GM18907 (cell line): ENCODE measurements at regions not wholly inside any gene's neighbourhood (a gene's known extent, or its start where the extent isn't known, plus 50 kb on each side); places are given as distances from the start of the nearest gene placed in this dataset.
"Not testable (repeated sequence)": the region's sequence is repeated elsewhere in the genome, so short reads cannot be mapped to it uniquely, and the experiment has no call there.

Experiments used
- ATAC-seq: cut with Tn5 transposase; IDR thresholded peaks from one replicate; pipeline ENCODE4 v1.9.1; 2021; ENCODE audit warnings: mild to moderate bottlenecking, moderate library complexity; ENCODE audit not compliant: unreplicated experiment

DNA sequence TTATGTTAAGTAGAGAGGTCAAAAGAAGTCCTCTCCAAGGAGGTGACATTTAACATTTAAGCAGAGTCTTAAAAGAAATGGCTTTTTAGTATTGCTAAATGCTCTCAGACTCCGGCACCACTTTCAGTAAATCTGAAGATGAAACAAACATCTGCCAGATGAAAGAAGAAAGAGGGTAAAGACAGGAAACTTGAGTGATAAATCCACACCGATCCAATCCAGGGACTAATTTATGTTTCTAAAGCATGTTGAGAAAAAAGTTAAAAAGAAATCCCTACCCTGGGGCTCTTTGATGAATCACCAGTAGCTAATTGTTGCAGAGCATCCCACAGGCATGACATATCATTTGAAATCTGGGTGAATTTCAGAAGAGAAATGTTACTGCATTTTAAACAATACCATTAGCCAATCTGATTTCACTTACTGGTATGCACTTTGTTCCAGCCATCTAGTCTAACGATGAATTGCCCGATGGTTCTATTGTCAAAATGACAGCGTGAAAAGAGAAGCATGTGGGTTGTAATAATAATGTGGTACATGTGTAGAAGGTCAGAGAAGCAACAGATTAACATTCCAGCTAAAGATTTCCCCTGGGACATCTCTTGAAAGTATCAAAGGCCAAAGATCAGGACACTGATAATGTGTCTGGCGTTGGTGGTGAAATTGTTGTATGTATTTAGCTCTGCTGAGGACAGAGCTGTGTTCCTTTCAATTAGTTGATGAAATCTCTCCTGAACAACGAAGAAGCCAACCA is 485.7 kb downstream of the CSNK1G3 start:
- ATAC-seq: no peak

GRCh38 chr5:123997064-123997461 is 485.1 kb downstream of the CSNK1G3 start:
- ATAC-seq: no peak

DNA sequence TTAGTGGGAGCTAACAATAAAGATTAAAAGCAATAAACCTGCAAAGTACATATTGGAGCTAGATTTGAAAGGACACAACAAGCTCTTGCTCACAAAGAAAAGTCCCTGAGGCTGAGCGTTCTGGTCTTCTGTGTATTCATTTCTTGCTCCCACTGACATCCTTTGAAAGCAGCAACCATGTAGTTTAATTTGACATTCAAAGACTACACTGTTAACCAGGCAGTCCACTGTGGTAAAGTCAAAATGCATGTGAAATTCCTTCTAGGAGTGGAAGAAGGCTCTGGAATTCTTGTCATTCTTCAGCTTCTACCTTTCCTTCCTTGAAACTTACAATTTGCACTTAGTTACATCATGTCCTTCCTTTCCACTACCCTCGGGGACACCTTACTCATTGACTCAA is 480.7 kb downstream of the CSNK1G3 start:
- ATAC-seq: no peak

DNA sequence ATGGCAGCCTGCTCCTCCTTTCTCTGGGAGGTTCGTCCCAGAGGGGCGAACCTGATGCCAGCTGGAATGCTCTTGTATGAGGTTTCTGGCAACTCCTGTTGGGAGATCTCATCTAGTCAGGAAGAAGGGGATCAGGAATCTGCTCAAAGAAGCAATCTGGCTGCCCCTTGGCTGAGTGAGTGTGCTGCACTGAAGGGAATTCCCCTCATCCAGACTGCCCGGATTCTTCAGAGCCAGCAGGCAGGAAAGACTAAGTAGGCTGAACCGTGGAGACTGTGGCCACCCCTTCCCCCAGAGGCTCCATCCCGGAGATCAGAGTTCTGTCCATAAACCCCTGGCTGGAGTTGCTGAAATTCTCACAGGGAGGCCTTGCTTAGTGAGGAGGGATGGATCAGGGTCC is 476.0 kb downstream of the CSNK1G3 start:
- no peak for ATAC-seq

GRCh38 chr5:123976379-123977033 is 464.5 kb downstream of the CSNK1G3 start:
- peak; percentile 85 for ATAC-seq

- not testable (repeated sequence) for ATAC-seq
Measured at GRCh38 chr5:123975521-123975920, 463.5 kb downstream of the CSNK1G3 start.

DNA sequence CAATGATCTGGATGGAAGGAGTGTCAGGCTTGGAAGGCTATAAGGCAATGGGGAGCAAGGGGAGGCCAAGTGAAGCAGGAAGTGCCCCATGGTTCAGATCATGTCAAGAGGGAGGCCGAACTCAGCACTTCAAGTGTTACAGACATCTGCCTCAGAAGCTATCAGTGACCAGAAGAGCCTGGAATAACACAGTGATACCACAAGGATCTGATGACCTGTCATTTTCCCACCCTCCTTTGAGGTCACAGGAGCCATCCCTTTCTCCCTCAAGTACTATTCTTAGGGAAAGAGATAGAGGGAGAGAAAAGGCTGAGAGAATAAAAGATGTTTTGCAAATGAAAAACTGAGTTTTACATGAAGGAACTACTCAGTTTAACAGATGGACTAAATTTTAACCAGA is 454.8 kb downstream of the CSNK1G3 start:
- ATAC-seq: no peak

DNA sequence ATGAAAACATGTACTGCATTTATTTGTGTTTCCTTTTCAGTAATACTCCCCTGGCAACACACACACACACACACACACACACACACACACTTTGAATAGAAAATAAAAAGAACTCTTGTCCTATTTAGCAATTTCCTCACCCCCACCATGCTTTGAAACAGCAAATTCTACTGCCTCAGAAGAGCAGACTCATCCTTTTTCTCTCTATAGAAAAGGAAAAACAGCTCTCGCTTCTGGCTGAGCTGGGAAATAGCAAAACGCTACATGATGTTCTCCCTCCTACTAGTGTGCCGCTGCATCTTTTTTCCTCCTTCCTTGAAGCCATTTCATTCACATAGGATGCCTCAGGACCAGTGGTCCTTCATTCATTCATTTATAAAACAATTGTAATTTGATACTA is 453.6 kb downstream of the CSNK1G3 start:
- ATAC-seq: no peak

DNA sequence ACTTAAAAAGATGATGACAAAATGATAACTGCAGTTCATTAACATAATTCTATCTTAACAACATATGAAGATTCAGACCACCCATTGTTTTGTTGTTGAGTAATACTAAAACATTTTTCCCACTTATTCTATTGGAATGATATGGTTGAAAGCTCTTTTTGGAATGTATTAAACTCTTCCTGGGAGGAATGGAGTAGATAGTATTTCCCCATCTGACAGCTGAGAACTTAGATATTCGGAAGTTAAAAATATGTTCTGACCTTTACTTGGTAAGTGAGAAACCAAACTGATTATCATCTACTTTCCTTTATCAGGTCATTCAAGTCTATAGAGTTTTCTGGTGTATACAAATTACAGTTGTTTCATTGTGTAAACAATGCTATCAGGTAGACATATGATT is 452.9 kb downstream of the CSNK1G3 start:
- ATAC-seq: no peak

DNA sequence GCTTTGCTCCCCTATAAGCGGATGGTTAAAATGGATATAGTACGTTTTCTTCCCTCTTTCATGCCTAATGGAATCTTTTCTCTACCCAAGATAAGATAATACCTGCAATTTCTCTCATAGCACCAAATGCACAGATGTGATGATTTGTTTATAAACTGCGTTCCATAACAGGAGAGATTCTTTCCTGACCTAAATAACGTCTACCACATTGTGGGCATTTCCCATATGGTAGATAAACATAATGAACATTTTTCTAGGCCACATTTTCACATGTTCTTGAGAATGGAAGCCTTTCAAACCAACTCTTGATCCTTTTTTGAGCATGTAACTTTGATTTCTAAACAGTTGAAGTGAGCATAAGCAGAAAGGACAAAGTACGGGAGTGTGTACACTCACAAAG is 448.5 kb downstream of the CSNK1G3 start:
- ATAC-seq: no peak

GRCh38 chr5:123951582-123951977 is 439.6 kb downstream of the CSNK1G3 start:
- ATAC-seq: no peak

- no peak for ATAC-seq
Measured at GRCh38 chr5:123950701-123951581, 439.0 kb downstream of the CSNK1G3 start.

GRCh38 chr5:123949807-123950340 is 437.9 kb downstream of the CSNK1G3 start:
- ATAC-seq: no peak

- ATAC-seq: no peak
Measured at GRCh38 chr5:123949043-123949804, 437.2 kb downstream of the CSNK1G3 start.

- no peak for ATAC-seq
Measured at GRCh38 chr5:123947797-123948196, 435.8 kb downstream of the CSNK1G3 start.

DNA sequence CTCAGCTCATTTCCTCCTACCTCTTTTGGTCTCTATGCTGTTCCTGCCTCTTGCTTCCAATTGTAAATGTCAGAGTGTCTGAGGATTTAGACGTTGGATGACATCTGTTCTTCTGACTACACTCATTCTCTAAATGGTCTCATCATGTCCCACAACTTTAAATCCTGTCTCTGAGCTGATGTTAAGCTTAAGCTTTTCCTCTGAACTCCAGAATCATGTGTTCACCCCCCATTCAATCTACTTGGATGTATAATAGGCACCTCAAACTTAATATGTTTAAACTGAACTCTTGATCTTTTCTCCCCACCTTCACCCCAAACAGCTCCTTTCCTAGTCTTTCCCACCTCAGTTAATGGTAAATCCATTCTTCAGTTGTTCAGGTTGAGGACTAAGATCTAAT is 433.6 kb downstream of the CSNK1G3 start:
- ATAC-seq: no peak

DNA sequence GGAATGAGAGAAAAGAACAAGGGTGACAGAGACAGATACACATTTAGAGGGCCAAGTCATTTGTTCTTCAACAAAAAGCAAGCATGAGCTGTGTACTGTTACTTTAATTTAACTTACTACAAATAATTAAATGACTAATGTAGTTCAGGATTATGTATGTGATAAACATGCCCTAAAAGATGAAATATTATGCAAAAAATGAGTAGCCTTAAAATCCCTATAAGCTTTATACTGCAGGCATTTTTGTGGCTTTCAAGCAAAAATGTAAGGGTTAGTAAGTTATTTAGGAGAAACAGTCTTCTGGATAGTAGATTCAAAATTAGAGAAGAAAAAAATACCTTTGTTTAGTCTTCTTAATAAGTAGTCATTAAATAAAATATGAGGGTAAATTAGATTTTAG is 431.2 kb downstream of the CSNK1G3 start:
- ATAC-seq: no peak

DNA sequence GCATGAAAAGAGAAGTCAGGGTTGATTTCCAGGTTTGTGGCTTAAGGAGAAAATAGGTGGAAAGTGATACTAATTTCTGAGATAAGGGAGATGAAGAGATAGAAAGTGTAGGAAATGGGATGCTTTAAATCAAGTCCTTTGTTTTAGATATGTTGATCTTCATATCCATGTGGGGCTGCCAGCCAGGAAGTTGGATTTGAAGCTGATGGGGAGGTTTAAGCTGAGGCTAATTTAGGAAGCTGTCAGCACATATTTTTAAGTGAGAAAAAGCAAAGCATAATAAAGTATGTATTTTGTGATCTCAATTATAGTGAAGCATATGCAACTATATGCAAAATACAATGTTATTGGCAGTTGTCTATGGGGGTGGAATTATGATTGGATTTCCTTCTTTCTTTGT is 428.4 kb downstream of the CSNK1G3 start:
- no peak for ATAC-seq

- ATAC-seq: no peak
Measured at GRCh38 chr5:123937230-123937629, 425.3 kb downstream of the CSNK1G3 start.

- ATAC-seq: no peak
Measured at GRCh38 chr5:123936548-123936947, 424.6 kb downstream of the CSNK1G3 start.

DNA sequence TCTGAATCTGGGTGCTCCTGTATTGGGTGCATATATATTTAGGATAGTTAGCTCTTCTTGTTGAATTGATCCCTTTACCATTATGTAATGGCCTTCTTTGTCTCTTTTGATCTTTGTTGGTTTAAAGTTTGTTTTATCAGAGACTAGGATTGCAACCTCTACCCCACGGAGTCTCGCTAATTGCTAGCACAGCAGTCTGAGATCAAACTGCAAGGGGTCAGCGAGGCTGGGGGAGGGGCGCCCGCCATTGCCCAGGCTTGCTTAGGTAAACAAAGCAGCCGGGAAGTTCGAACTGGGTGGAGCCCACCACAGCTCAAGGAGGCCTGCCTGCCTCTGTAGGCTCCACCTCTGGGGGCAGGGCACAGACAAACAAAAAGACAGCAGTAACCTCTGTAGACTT is 421.8 kb downstream of the CSNK1G3 start:
- not testable (repeated sequence) for ATAC-seq
